ENCODE measurements at regions not wholly inside any gene's neighbourhood (a gene's known extent, or its start where the extent isn't known, plus 50 kb on each side); places are given as distances from the start of the nearest gene placed in this dataset.
"Not testable (repeated sequence)": the region's sequence is repeated elsewhere in the genome, so short reads cannot be mapped to it uniquely, and the experiment has no call there.

DNA sequence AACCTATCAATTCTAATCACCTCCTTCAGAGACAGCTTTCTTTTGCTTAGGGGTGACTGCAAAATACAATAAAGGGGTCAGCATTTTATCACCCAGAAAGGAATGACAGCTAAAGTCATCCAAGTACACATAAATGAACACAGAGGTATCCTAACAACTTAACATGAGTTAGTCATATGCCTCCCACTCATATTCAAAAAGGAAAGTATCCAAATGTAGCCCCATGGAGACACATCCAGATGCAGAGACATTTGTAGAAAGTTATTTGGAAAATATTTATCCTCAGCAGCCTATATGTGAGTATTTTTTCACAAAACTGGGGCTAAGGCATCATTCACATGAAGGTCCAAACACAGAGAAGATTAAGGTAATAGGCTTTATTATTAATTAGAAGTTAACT is 1579.7 kb upstream of the SLC39A10 start:
- H3K36me3 ChIP-seq (ENCODE audit: insufficient read depth, low read length): no peaks in the 10 kb centered on the region
- H3K4me1 ChIP-seq (ENCODE audit: low read length): no peaks in the 10 kb centered on the region
- no peak overlapping the region for H3K27ac ChIP-seq (ENCODE audit: low read length)
- no peaks in the 10 kb centered on the region for H4K20me1 ChIP-seq (ENCODE audit: insufficient read depth, low read depth, low read length)
- no peaks in the 10 kb centered on the region for H3K79me2 ChIP-seq (ENCODE audit: low read length)
- no peak overlapping the region for H3K4me2 ChIP-seq (ENCODE audit: low read depth, low read length, poor library complexity, severe bottlenecking)
- H3K9me3 ChIP-seq (ENCODE audit: low read length): peaks cover 25% of the 10 kb centered on the region
- H3K9ac ChIP-seq (ENCODE audit: low read length): no peak overlapping the region
- no peaks in the 10 kb centered on the region for H3K9me2 ChIP-seq (replicated peaks; ENCODE audit: insufficient read depth, low read length)
- H3K4me3 ChIP-seq (ENCODE audit: low read length): no peak overlapping the region
- DNase-seq: no peak
- H2AFZ ChIP-seq (ENCODE audit: low read length): no peak overlapping the region
- H3K27me3 ChIP-seq (ENCODE audit: low read length): no peaks in the 10 kb centered on the region

DNA sequence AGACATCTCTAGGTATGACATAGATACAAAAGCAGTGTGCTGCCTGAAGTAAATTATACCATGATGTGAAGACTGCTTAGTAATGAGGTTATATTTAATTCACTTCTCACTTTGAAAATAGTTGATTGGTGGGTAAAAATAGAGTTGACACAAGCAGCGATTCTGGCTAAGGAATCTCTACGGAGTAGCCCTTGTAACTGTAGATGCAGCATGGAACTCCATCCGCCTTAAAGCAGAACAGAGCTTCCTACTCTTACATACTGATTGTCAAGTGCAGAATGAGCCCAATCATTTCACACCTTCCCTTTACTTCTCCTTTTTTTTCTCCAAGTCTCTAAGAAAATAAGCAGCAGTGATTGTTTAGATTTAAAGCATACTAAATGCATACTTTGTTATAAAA is 1594.6 kb upstream of the SLC39A10 start:
- Histone ChIP-seq H3K27me3 (ENCODE audit: low read length) (no peaks in the 10 kb centered on the region), H2AFZ (ENCODE audit: low read length) (no peak overlapping the region), H3K4me3 (ENCODE audit: low read length) (no peak overlapping the region), H4K20me1 (ENCODE audit: insufficient read depth, low read depth, low read length) (no peaks in the 10 kb centered on the region), H3K4me1 (ENCODE audit: low read length) (no peaks in the 10 kb centered on the region), H3K4me2 (ENCODE audit: low read depth, low read length, poor library complexity, severe bottlenecking) (no peak overlapping the region), H3K27ac (ENCODE audit: low read length) (no peak overlapping the region), H3K9ac (ENCODE audit: low read length) (no peak overlapping the region), H3K79me2 (ENCODE audit: low read length) (no peaks in the 10 kb centered on the region), H3K36me3 (ENCODE audit: insufficient read depth, low read length) (no peaks in the 10 kb centered on the region), H3K9me2 (replicated peaks; ENCODE audit: insufficient read depth, low read length) (no peaks in the 10 kb centered on the region), H3K9me3 (ENCODE audit: low read length) (peaks cover 19% of the 10 kb centered on the region; the same call in 1 of the 2 replicates)
- no peak for DNase-seq

DNA sequence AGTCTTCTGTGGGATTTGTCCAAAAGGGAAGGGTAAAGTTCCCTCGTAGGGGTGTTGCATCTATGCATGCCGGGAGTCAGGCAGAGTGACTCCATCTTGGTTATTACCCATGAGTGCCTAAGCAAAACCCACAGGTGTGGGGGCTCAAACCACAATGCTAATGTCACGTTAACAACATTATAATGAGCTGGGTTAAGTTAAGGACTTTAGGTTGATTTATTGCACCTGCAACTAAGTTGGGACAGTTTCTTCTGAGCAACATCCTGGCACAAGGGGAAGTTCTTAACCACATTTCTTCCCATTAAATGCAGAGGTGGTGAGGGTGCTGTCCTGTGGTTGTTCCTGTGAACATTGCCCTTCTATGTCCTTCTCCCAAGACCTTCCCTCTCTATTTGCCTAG is 1596.8 kb upstream of the SLC39A10 start:
- Histone ChIP-seq H3K9me3 (ENCODE audit: low read length) (peaks cover 15% of the 10 kb centered on the region; the same call in 1 of the 2 replicates), H3K27me3 (ENCODE audit: low read length) (no peaks in the 10 kb centered on the region), H3K9ac (ENCODE audit: low read length) (no peak overlapping the region), H3K27ac (ENCODE audit: low read length) (no peak overlapping the region), H4K20me1 (ENCODE audit: insufficient read depth, low read depth, low read length) (no peaks in the 10 kb centered on the region), H2AFZ (ENCODE audit: low read length) (no peak overlapping the region), H3K79me2 (ENCODE audit: low read length) (no peaks in the 10 kb centered on the region), H3K4me1 (ENCODE audit: low read length) (no peaks in the 10 kb centered on the region), H3K36me3 (ENCODE audit: insufficient read depth, low read length) (no peaks in the 10 kb centered on the region), H3K9me2 (replicated peaks; ENCODE audit: insufficient read depth, low read length) (no peaks in the 10 kb centered on the region), H3K4me3 (ENCODE audit: low read length) (no peak overlapping the region), H3K4me2 (ENCODE audit: low read depth, low read length, poor library complexity, severe bottlenecking) (no peak overlapping the region)
- no peak for DNase-seq

DNA sequence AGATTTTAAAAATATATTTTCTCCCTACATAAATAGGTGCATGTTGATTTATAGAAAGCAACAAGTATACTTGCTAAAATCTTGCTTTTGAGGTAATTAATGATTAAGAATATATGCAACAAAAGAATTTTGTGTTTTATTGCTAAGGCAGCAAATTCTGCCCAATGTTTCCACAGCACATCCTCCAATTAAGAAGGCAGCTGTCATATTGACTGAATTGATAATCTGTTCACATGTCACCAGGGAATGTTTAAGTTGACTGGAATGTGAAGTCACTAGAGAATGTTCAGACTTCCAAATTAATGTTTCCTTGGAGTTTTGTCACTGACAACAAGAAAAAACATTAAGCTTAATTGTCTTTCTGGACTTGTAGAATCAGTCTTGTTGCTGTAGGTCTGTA is 1602.7 kb upstream of the SLC39A10 start:
- H3K79me2 ChIP-seq (ENCODE audit: low read length): no peaks in the 10 kb centered on the region
- no peaks in the 10 kb centered on the region for H3K36me3 ChIP-seq (ENCODE audit: insufficient read depth, low read length)
- no peaks in the 10 kb centered on the region for H3K9me2 ChIP-seq (replicated peaks; ENCODE audit: insufficient read depth, low read length)
- no peaks in the 10 kb centered on the region for H3K4me1 ChIP-seq (ENCODE audit: low read length)
- no peak overlapping the region for H3K9ac ChIP-seq (ENCODE audit: low read length)
- H3K27ac ChIP-seq (ENCODE audit: low read length): no peak overlapping the region
- H2AFZ ChIP-seq (ENCODE audit: low read length): no peak overlapping the region
- H4K20me1 ChIP-seq (ENCODE audit: insufficient read depth, low read depth, low read length): no peaks in the 10 kb centered on the region
- H3K27me3 ChIP-seq (ENCODE audit: low read length): no peaks in the 10 kb centered on the region
- H3K9me3 ChIP-seq (ENCODE audit: low read length): peaks cover 8% of the 10 kb centered on the region
- H3K4me2 ChIP-seq (ENCODE audit: low read depth, low read length, poor library complexity, severe bottlenecking): no peak overlapping the region
- no peak overlapping the region for H3K4me3 ChIP-seq (ENCODE audit: low read length)
- DNase-seq: no peak

DNA sequence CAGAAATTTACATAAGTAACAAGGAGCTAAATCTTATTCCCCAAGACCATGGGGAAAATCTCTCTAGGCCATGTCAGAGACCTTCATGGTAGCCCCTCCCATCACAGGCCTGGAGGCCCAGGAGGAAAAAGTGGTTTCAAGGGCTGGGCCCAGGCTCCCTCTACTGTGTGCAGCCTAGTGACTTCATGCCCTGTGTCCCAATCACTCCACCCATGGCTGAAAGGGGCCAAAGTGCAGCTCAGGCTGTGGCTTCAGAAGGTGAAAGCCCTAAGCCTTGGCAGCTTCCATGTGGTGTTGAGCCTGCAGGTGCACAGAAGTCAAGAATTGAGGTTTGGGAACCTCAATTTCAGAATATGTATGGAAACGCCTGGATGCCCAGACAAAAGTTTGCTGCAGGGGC is 1612.7 kb upstream of the SLC39A10 start:
- no peak overlapping the region for H3K4me2 ChIP-seq (ENCODE audit: low read depth, low read length, poor library complexity, severe bottlenecking)
- DNase-seq: no peak
- no peaks in the 10 kb centered on the region for H4K20me1 ChIP-seq (ENCODE audit: insufficient read depth, low read depth, low read length)
- H3K27me3 ChIP-seq (ENCODE audit: low read length): no peaks in the 10 kb centered on the region
- peaks cover 18% of the 10 kb centered on the region for H3K9me3 ChIP-seq (ENCODE audit: low read length)
- H3K27ac ChIP-seq (ENCODE audit: low read length): no peak overlapping the region
- H3K36me3 ChIP-seq (ENCODE audit: insufficient read depth, low read length): no peaks in the 10 kb centered on the region
- no peak overlapping the region for H2AFZ ChIP-seq (ENCODE audit: low read length)
- H3K79me2 ChIP-seq (ENCODE audit: low read length): no peaks in the 10 kb centered on the region
- no peak overlapping the region for H3K9ac ChIP-seq (ENCODE audit: low read length)
- H3K9me2 ChIP-seq (replicated peaks; ENCODE audit: insufficient read depth, low read length): no peaks in the 10 kb centered on the region
- no peak overlapping the region for H3K4me3 ChIP-seq (ENCODE audit: low read length)
- H3K4me1 ChIP-seq (ENCODE audit: low read length): no peaks in the 10 kb centered on the region

DNA sequence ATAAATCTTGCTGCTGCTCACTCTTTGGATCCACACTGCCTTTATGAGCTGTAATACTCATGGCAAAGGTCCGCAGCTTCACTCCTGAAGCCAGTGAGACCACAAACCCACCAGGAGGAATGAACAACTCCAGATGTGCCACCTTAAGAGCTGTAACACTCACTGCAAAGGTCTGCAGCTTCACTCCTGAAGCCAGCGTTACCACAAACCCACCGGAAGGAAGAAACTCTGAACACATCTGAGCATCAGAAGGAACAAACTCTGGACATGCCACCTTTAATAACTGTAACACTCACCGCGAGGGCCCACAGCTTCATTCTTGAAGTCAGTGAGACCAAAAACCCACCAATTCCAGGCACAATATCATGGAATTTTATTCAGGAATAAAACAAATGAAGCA is 1635.9 kb upstream of the SLC39A10 start:
- H3K27ac ChIP-seq (ENCODE audit: low read length); H3K27me3 ChIP-seq (ENCODE audit: low read length); H3K9ac ChIP-seq (ENCODE audit: low read length); H4K20me1 ChIP-seq (ENCODE audit: insufficient read depth, low read depth, low read length); H2AFZ ChIP-seq (ENCODE audit: low read length); DNase-seq; H3K4me2 ChIP-seq (ENCODE audit: low read depth, low read length, poor library complexity, severe bottlenecking); H3K4me3 ChIP-seq (ENCODE audit: low read length); H3K79me2 ChIP-seq (ENCODE audit: low read length); H3K9me2 ChIP-seq (replicated peaks; ENCODE audit: insufficient read depth, low read length); H3K4me1 ChIP-seq (ENCODE audit: low read length); H3K36me3 ChIP-seq (ENCODE audit: insufficient read depth, low read length): not testable (repeated sequence)
- H3K9me3 ChIP-seq (ENCODE audit: low read length): peaks cover 17% of the 10 kb centered on the region

DNA sequence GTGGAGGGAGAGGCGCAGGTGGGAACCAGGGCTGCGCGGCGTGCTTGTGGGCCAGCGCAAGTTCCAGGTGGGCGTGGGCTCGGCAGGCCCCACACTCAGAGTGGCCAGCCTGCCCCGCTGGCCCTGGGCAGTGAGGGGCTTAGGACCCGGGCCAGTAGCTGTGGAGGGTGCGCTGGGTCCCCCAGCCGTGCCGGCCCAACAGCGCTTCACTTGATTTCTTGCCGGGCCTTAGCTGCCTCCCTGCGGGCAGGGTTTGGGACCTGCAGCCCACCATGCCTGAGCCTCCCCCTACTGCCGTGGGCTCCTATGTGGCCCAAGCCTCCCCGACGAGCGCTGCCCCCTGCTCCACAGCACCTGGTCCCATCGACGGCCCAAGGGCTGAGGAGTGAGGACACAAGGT is 1636.9 kb upstream of the SLC39A10 start:
- no peaks in the 10 kb centered on the region for H3K36me3 ChIP-seq (ENCODE audit: insufficient read depth, low read length)

DNA sequence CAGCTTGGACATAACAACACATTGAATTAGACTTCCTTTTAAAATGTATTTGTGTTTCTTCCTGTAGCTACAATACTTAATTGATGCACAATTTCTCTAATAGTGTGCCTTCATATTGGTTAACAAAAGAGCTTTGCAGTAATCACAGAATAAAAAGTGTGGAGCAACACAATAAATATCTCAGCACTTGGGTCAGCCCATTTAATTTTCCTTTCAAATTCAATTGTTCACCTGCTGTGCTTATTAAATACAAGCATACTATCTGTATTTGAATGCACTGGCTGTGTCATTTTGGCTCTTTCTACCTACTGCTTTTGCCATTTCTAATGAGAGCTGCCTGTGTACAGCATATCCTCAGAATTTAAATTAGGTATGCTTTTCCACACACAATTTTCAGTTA is 1641.3 kb upstream of the SLC39A10 start:
- no peaks in the 10 kb centered on the region for H4K20me1 ChIP-seq (ENCODE audit: insufficient read depth, low read depth, low read length)
- no peaks in the 10 kb centered on the region for H3K79me2 ChIP-seq (ENCODE audit: low read length)
- H3K9me3 ChIP-seq (ENCODE audit: low read length): peaks cover 8% of the 10 kb centered on the region; the same call in 1 of the 2 replicates
- no peaks in the 10 kb centered on the region for H3K36me3 ChIP-seq (ENCODE audit: insufficient read depth, low read length)
- no peak overlapping the region for H3K9ac ChIP-seq (ENCODE audit: low read length)
- H3K4me3 ChIP-seq (ENCODE audit: low read length): no peak overlapping the region
- H3K9me2 ChIP-seq (replicated peaks; ENCODE audit: insufficient read depth, low read length): no peaks in the 10 kb centered on the region
- H3K4me1 ChIP-seq (ENCODE audit: low read length): no peaks in the 10 kb centered on the region
- H3K27me3 ChIP-seq (ENCODE audit: low read length): no peaks in the 10 kb centered on the region
- no peak overlapping the region for H3K4me2 ChIP-seq (ENCODE audit: low read depth, low read length, poor library complexity, severe bottlenecking)
- no peak overlapping the region for H3K27ac ChIP-seq (ENCODE audit: low read length)
- no peak for DNase-seq
- no peak overlapping the region for H2AFZ ChIP-seq (ENCODE audit: low read length)

More for the DNA sequence above, 1636.9 kb upstream of the SLC39A10 start:
- DNase-seq: no peak
- no peak overlapping the region for H3K27ac ChIP-seq (ENCODE audit: low read length)
- peaks cover 17% of the 10 kb centered on the region for H3K9me3 ChIP-seq (ENCODE audit: low read length)
- H3K9me2 ChIP-seq (replicated peaks; ENCODE audit: insufficient read depth, low read length): no peaks in the 10 kb centered on the region
- no peak overlapping the region for H3K4me2 ChIP-seq (ENCODE audit: low read depth, low read length, poor library complexity, severe bottlenecking)
- H3K9ac ChIP-seq (ENCODE audit: low read length): no peak overlapping the region
- no peaks in the 10 kb centered on the region for H3K4me1 ChIP-seq (ENCODE audit: low read length)
- no peaks in the 10 kb centered on the region for H4K20me1 ChIP-seq (ENCODE audit: insufficient read depth, low read depth, low read length)
- no peak overlapping the region for H2AFZ ChIP-seq (ENCODE audit: low read length)
- H3K79me2 ChIP-seq (ENCODE audit: low read length): no peaks in the 10 kb centered on the region
- H3K27me3 ChIP-seq (ENCODE audit: low read length): no peaks in the 10 kb centered on the region
- no peak overlapping the region for H3K4me3 ChIP-seq (ENCODE audit: low read length)

DNA sequence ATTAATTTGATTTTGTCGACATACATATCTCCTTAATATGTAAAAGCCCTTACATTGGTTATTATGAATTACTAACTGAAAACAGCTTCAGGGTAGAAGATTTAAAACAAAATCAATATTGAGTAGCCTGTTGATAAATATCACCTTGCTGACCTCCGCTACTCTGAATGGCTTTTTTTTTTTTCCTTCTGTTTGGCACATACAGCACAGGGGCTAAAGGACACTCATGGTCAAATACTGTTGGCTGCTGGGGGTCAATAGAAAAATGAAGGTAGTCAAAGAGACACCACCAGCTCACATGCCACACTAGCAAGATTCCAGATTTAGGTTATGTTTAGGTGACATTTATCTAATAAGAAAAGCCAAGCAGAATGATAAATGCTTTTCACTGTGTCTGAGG is 1642.4 kb upstream of the SLC39A10 start:
- no peak overlapping the region for H2AFZ ChIP-seq (ENCODE audit: low read length)
- H3K27ac ChIP-seq (ENCODE audit: low read length): no peak overlapping the region
- H3K79me2 ChIP-seq (ENCODE audit: low read length): no peaks in the 10 kb centered on the region
- H3K4me3 ChIP-seq (ENCODE audit: low read length): no peak overlapping the region
- peaks cover 8% of the 10 kb centered on the region; the same call in 1 of the 2 replicates for H3K9me3 ChIP-seq (ENCODE audit: low read length)
- no peaks in the 10 kb centered on the region for H3K36me3 ChIP-seq (ENCODE audit: insufficient read depth, low read length)
- H3K9ac ChIP-seq (ENCODE audit: low read length): no peak overlapping the region
- H3K4me2 ChIP-seq (ENCODE audit: low read depth, low read length, poor library complexity, severe bottlenecking): no peak overlapping the region
- no peaks in the 10 kb centered on the region for H3K9me2 ChIP-seq (replicated peaks; ENCODE audit: insufficient read depth, low read length)
- no peaks in the 10 kb centered on the region for H3K4me1 ChIP-seq (ENCODE audit: low read length)
- H3K27me3 ChIP-seq (ENCODE audit: low read length): no peaks in the 10 kb centered on the region
- DNase-seq: no peak
- H4K20me1 ChIP-seq (ENCODE audit: insufficient read depth, low read depth, low read length): no peaks in the 10 kb centered on the region

Data from Karpas-422 (cell line).